Tibial nerve (tissue), 3 donors: ENCODE measurements at regions not wholly inside any gene's neighbourhood (a gene's known extent, or its start where the extent isn't known, plus 50 kb on each side); places are given as distances from the start of the nearest gene placed in this dataset.
"Not testable (repeated sequence)": the region's sequence is repeated elsewhere in the genome, so short reads cannot be mapped to it uniquely, and the experiment has no call there.

ENCODE experiments used
- CTCF ChIP-seq, 5 experiments: fragments of 200-600 bp in 3 of 5; fragments of 450-650 bp in 2 of 5; sonication (generic) in 3 of 5; IDR thresholded peaks; one replicate each; pipeline ENCODE4 v1.5.1; 2016 to 2019; ENCODE audit warnings: antibody characterized with exemption in 5 of 5, mild to moderate bottlenecking in 3 of 5, moderate library complexity in 2 of 5
- POLR2A ChIP-seq, 2 donors: fragments of 450-650 bp; IDR thresholded peaks; one replicate each; pipeline ENCODE4 v1.6.1; 2017; ENCODE audit warnings: antibody characterized with exemption in 2 of 2, mild to moderate bottlenecking in 2 of 2, moderate library complexity in 2 of 2

- TF ChIP-seq CTCF, POLR2A (IDR thresholded peaks at IDR 0.05): not testable (repeated sequence)
Measured at GRCh38 chr4:9685016-9685415, 96.4 kb upstream of the DRD5 start.
